GM23338 (cell line): ENCODE measurements at regions not wholly inside any gene's neighbourhood (a gene's known extent, or its start where the extent isn't known, plus 50 kb on each side); places are given as distances from the start of the nearest gene placed in this dataset.

Experiments used
- CREB1 ChIP-seq: fragments of 250-450 bp; sonication (Bioruptor Pico); IDR thresholded peaks from 2 replicates; pipeline ENCODE4 v1.5.0; 2020; ENCODE audit warnings: low read depth, mild to moderate bottlenecking, moderate library complexity
- CTCF ChIP-seq, 2 experiments: fragments of 200-600 bp in 1 of 2; sonication (generic) in 1 of 2; conservative IDR thresholded peaks; 2 replicates each; pipeline versions ENCODE4 v1.5.1 to v1.6.1; 2016 to 2017; ENCODE audit warnings: antibody characterized with exemption in 2 of 2, low read depth in 2 of 2, mild to moderate bottlenecking in 2 of 2, moderate library complexity in 1 of 2
- EZH2 ChIP-seq: fragments of 200-600 bp; sonication (generic); IDR thresholded peaks from one replicate; pipeline ENCODE4 v1.8.0; 2017; ENCODE audit warnings: antibody characterized with exemption, mild to moderate bottlenecking, low read depth; ENCODE audit not compliant: unreplicated experiment
- EZH2phosphoT487 ChIP-seq: fragments of 200-600 bp; sonication (generic); IDR thresholded peaks from one replicate; pipeline ENCODE4 v1.8.1; 2018; ENCODE audit warnings: antibody characterized with exemption; ENCODE audit not compliant: unreplicated experiment
- JUNB ChIP-seq: IDR thresholded peaks from one replicate; pipeline ENCODE4 v1.6.1; 2016; ENCODE audit warnings: antibody characterized with exemption; ENCODE audit not compliant: unreplicated experiment
- NANOG ChIP-seq: IDR thresholded peaks from 2 replicates; pipeline ENCODE4 v1.6.1; 2016; ENCODE audit warnings: antibody characterized with exemption, borderline replicate concordance
- POLR2AphosphoS5 ChIP-seq: IDR thresholded peaks from 2 replicates; pipeline ENCODE4 v1.6.1; 2016; ENCODE audit warnings: antibody characterized with exemption, low read depth
- STAT1 ChIP-seq: IDR thresholded peaks from one replicate; pipeline ENCODE4 v1.6.1; 2016; ENCODE audit warnings: antibody characterized with exemption; ENCODE audit not compliant: unreplicated experiment
- ZNF114 ChIP-seq: fragments of 250-450 bp; sonication (Bioruptor Pico); IDR thresholded peaks from 2 replicates; pipeline ENCODE4 v1.5.0; 2020; ENCODE audit warnings: mild to moderate bottlenecking, moderate library complexity
- ZNF331 ChIP-seq: fragments of 250-450 bp; sonication (Bioruptor Pico); IDR thresholded peaks from 2 replicates; pipeline ENCODE4 v1.5.0; 2020; ENCODE audit warnings: low read depth, mild to moderate bottlenecking, moderate library complexity
- ZNF462 ChIP-seq: fragments of 250-450 bp; sonication (Bioruptor Pico); IDR thresholded peaks from 2 replicates; pipeline ENCODE4 v1.5.0; 2020; ENCODE audit warnings: mild to moderate bottlenecking, moderate library complexity

- TF ChIP-seq ZNF462 (CRISPR knock-in tag) (no peak), EZH2 (no peak), CTCF (conservative IDR thresholded peaks at IDR 0.05; ENCODE audit: low read depth in 2 of 2) (no peak), STAT1 (no peak), ZNF331 (CRISPR knock-in tag) (no peak), POLR2AphosphoS5 (no peak), CREB1 (CRISPR knock-in tag) (no peak), JUNB (no peak), EZH2phosphoT487 (no peak), NANOG (no peak), ZNF114 (CRISPR knock-in tag) (no peak)
Measured at GRCh38 chr18:60503199-60503598, 130.6 kb upstream of the MC4R start (continued).
